Subcutaneous abdominal adipose tissue (tissue), 5 donors: ENCODE measurements at regions not wholly inside any gene's neighbourhood (a gene's known extent, or its start where the extent isn't known, plus 50 kb on each side); places are given as distances from the start of the nearest gene placed in this dataset.
A peak's percentile ranks its signal among the peaks of the same experiment; 100 is the strongest.

ENCODE experiments used
- H3K27ac ChIP-seq: one replicate; pipeline ENCODE4 v1.7.0; 2013; ENCODE audit warnings: low read depth, mild to moderate bottlenecking, inconsistent platforms, low read length, moderate library complexity
- H3K27me3 ChIP-seq, 5 donors: one replicate each; pipeline ENCODE4 v1.7.0; 2013; ENCODE audit warnings: low read length in 5 of 5, inconsistent platforms in 1 of 5; ENCODE audit not compliant: control insufficient read depth in 5 of 5, insufficient read depth in 4 of 5
- H3K36me3 ChIP-seq, 5 donors: one replicate each; pipeline ENCODE4 v1.7.0; 2013; ENCODE audit warnings: low read length in 5 of 5; ENCODE audit not compliant: control insufficient read depth in 5 of 5, insufficient read depth in 5 of 5
- H3K4me1 ChIP-seq, 5 donors: one replicate each; pipeline ENCODE4 v1.7.0; 2013; ENCODE audit warnings: low read length in 5 of 5, mild to moderate bottlenecking in 3 of 5, moderate library complexity in 1 of 5; ENCODE audit not compliant: control insufficient read depth in 5 of 5, insufficient read depth in 5 of 5
- H3K4me3 ChIP-seq, 5 donors: one replicate each; pipeline ENCODE4 v1.7.0; 2013; ENCODE audit warnings: low read length in 5 of 5, low read depth in 1 of 5
- H3K9ac ChIP-seq, 5 donors: one replicate each; pipeline ENCODE4 v1.7.0; 2013; ENCODE audit warnings: low read length in 5 of 5, mild to moderate bottlenecking in 4 of 5, moderate library complexity in 3 of 5
- H3K9me3 ChIP-seq, 5 donors: one replicate each; pipeline ENCODE4 v1.7.0; 2013; ENCODE audit warnings: low read length in 5 of 5; ENCODE audit not compliant: control insufficient read depth in 5 of 5
- donor health status: healthy.
- donor health status: healthy.
- donor health status: healthy.
- donor health status: healthy.
- donor health status: healthy.

DNA sequence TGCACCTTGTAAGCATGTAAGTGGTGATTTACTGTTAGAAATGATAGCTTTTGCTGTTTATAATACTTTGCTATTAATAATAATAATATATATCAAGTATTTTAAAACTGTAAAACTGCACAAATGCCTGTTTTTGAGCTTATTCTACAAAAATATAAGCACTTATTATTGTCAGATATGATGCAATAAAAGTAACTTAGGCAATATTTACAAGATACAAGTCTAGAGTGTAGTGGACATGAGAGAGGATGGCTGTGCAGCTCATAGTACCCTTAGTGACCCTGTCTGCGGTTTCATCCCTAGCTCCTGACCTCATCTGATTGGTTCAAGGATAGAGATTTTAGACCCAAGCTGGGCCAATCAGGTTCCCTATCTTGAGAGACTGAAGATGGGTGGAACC is 178.4 kb downstream of the MTX2 start:
- no peaks in the 10 kb centered on the region for H3K9me3 ChIP-seq
- no peaks in the 10 kb centered on the region for H3K27me3 ChIP-seq
- no peaks in the 10 kb centered on the region for H3K36me3 ChIP-seq
- no peak overlapping the region for H3K27ac ChIP-seq
- no peak overlapping the region for H3K9ac ChIP-seq
- no peak overlapping the region for H3K4me3 ChIP-seq
- H3K4me1 ChIP-seq = peaks cover 0 to 22% (median 0%) of the 10 kb centered on the region in 5 donors

DNA sequence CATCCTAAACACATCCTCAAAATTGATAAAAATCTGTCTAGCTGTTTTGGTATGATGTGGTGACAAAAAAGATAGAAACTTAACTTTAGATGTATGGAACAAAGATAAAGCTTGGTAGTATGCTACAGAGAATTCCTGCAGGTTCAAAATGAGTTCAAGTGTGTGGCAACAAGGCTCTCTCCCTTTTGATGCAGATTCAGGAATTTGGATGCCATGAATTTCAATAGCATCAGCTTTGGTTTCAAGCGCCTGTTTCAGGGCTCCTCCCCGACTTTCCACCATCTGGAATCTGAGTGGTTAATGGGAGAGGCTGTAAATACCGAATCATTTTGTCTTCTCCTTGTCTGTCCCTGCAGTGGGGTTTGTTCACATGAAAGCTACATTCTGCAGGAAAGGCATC is 180.6 kb downstream of the MTX2 start:
- Histone ChIP-seq H3K4me1 (peaks cover 0 to 24% (median 3%) of the 10 kb centered on the region in 5 donors), H3K27ac (no peak overlapping the region), H3K4me3 (no peak overlapping the region), H3K9ac (no peak overlapping the region), H3K27me3 (no peaks in the 10 kb centered on the region), H3K9me3 (no peaks in the 10 kb centered on the region), H3K36me3 (no peaks in the 10 kb centered on the region)

DNA sequence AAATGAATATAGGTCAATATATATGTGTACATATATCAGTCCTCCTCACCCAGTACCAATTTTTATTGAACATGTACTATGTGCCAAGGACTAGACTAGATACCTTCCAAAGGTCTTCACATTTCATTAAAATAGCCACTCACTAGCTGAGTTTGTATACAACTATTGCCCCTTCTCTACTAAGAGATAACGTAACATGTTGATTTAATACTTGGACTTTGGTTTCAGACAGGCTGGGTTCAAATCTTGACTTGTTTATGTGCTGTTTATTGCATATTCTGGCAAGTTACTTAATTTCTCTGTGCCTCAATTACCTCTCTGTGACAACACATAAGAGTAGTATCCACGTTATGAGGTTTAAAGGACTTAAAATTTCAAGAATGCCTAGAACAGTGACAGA is 184.5 kb downstream of the MTX2 start:
- Histone ChIP-seq H3K9me3 (no peaks in the 10 kb centered on the region), H3K9ac (no peak overlapping the region), H3K4me3 (no peak overlapping the region), H3K36me3 (no peaks in the 10 kb centered on the region), H3K27me3 (peaks cover 0 to 10% (median 0%) of the 10 kb centered on the region in 5 donors), H3K4me1 (peaks cover 0 to 19% (median 11%) of the 10 kb centered on the region in 5 donors), H3K27ac (no peak overlapping the region)

GRCh38 chr2:176454893-176455815 is 185.9 kb downstream of the MTX2 start:
- Histone ChIP-seq H3K4me3 (no peak overlapping the region), H3K27me3 (peaks cover 0 to 13% (median 0%) of the 10 kb centered on the region in 5 donors), H3K9me3 (no peaks in the 10 kb centered on the region), H3K36me3 (no peaks in the 10 kb centered on the region), H3K9ac (no peak overlapping the region), H3K4me1 (peaks cover 0 to 19% (median 11%) of the 10 kb centered on the region in 5 donors), H3K27ac (peak overlapping the region; percentile 17)

- Histone ChIP-seq H3K4me1 (peaks cover 0 to 24% (median 15%) of the 10 kb centered on the region in 5 donors), H3K36me3 (no peaks in the 10 kb centered on the region), H3K27ac (peak overlapping the region; percentile 17), H3K27me3 (peaks cover 0 to 13% (median 3%) of the 10 kb centered on the region in 5 donors), H3K9me3 (no peaks in the 10 kb centered on the region), H3K9ac (no peak overlapping the region), H3K4me3 (no peak overlapping the region)
Observed at GRCh38 chr2:176455816-176456291, 186.6 kb downstream of the MTX2 start.

- H3K36me3 ChIP-seq = no peaks in the 10 kb centered on the region
- no peak overlapping the region for H3K27ac ChIP-seq
- H3K4me1 ChIP-seq = peaks cover 0 to 36% (median 20%) of the 10 kb centered on the region in 5 donors
- H3K9me3 ChIP-seq = no peaks in the 10 kb centered on the region
- peaks cover 0 to 15% (median 3%) of the 10 kb centered on the region in 5 donors for H3K27me3 ChIP-seq
- H3K9ac ChIP-seq = no peak overlapping the region
- no peak overlapping the region for H3K4me3 ChIP-seq
Observed at GRCh38 chr2:176457481-176457880, 188.2 kb downstream of the MTX2 start.

GRCh38 chr2:176461098-176461808 is 192.0 kb downstream of the MTX2 start:
- peaks cover 0 to 21% (median 13%) of the 10 kb centered on the region in 5 donors for H3K4me1 ChIP-seq
- peak overlapping the region in 1 of 5 donors; percentile 11 for H3K4me3 ChIP-seq
- no peak overlapping the region for H3K9ac ChIP-seq
- H3K9me3 ChIP-seq = no peaks in the 10 kb centered on the region
- H3K27ac ChIP-seq = peak overlapping the region; percentile 27
- H3K27me3 ChIP-seq = peaks cover 0 to 6% (median 3%) of the 10 kb centered on the region in 5 donors
- no peaks in the 10 kb centered on the region for H3K36me3 ChIP-seq

GRCh38 chr2:176461809-176462670 is 192.8 kb downstream of the MTX2 start:
- Histone ChIP-seq H3K9me3 (no peaks in the 10 kb centered on the region), H3K36me3 (no peaks in the 10 kb centered on the region), H3K4me1 (peaks cover 0 to 19% (median 9%) of the 10 kb centered on the region in 5 donors), H3K27me3 (peaks cover 0 to 6% (median 0%) of the 10 kb centered on the region in 5 donors), H3K27ac (no peak overlapping the region), H3K9ac (no peak overlapping the region), H3K4me3 (no peak overlapping the region)

GRCh38 chr2:176463546-176463945 is 194.3 kb downstream of the MTX2 start:
- Histone ChIP-seq H3K4me3 (no peak overlapping the region), H3K36me3 (no peaks in the 10 kb centered on the region), H3K9me3 (no peaks in the 10 kb centered on the region), H3K27ac (no peak overlapping the region), H3K9ac (no peak overlapping the region), H3K4me1 (peaks cover 0 to 19% (median 9%) of the 10 kb centered on the region in 5 donors), H3K27me3 (peaks cover 0 to 6% (median 0%) of the 10 kb centered on the region in 5 donors)
